Common myeloid progenitor, CD34-positive (primary cell): ENCODE measurements at regions not wholly inside any gene's neighbourhood (a gene's known extent, or its start where the extent isn't known, plus 50 kb on each side); places are given as distances from the start of the nearest gene placed in this dataset.
A peak's percentile ranks its signal among the peaks of the same experiment; 100 is the strongest.

Experiments used
- CTCF ChIA-PET: fragments of 350-600 bp; sonication (Branson Sonifier 250); formaldehyde crosslinking; loops from one replicate; lab custom pipeline; 2021; ENCODE audit warnings: antibody characterized with exemption; lab: Charles Lee
- POLR2A ChIA-PET: fragments of 350-600 bp; sonication (Branson Sonifier 250); formaldehyde crosslinking; loops from one replicate; lab custom pipeline; 2021; ENCODE audit warnings: antibody characterized with exemption; lab: Charles Lee
- DNase-seq, 3 donors: peaks; one replicate each; pipeline versions ENCODE4 v3.0.0 to v3.0.0-alpha.2; 2013
- H3K27ac ChIP-seq, 2 experiments: 1 replicate in 1 of 2; 2 replicates in 1 of 2; pipeline ENCODE4 v1.7.0; 2013; ENCODE audit warnings: inconsistent platforms in 2 of 2, low read length in 2 of 2, mild to moderate bottlenecking in 2 of 2, low read depth in 1 of 2, moderate library complexity in 1 of 2; ENCODE audit not compliant: severe bottlenecking in 2 of 2, insufficient read depth in 1 of 2, poor library complexity in 1 of 2
- H3K27me3 ChIP-seq, 5 experiments: replicated peaks in 2 of 5; 1 replicate in 3 of 5; 2 replicates in 2 of 5; pipeline versions ENCODE4 v1.6.1 to v1.7.0; 2013; ENCODE audit warnings: low read length in 4 of 5, mild to moderate bottlenecking in 2 of 5, moderate library complexity in 2 of 5, inconsistent platforms in 1 of 5; ENCODE audit not compliant: insufficient read depth in 5 of 5, control insufficient read depth in 4 of 5
- H3K36me3 ChIP-seq, 4 experiments: 1 replicate in 2 of 4; 2 replicates in 2 of 4; pipeline versions ENCODE4 v1.6.1 to v1.7.0; 2013; ENCODE audit warnings: low read length in 3 of 4, control low read depth in 1 of 4, mild to moderate bottlenecking in 1 of 4; ENCODE audit not compliant: control insufficient read depth in 4 of 4, insufficient read depth in 4 of 4
- H3K4me1 ChIP-seq, 4 experiments: 1 replicate in 3 of 4; 2 replicates in 1 of 4; pipeline versions ENCODE4 v1.6.1 to v1.7.1; 2013; ENCODE audit warnings: low read length in 3 of 4, mild to moderate bottlenecking in 3 of 4, control low read depth in 1 of 4, inconsistent platforms in 1 of 4, moderate library complexity in 1 of 4; ENCODE audit not compliant: control insufficient read depth in 4 of 4, insufficient read depth in 4 of 4; ENCODE audit errors: control extremely low read depth in 1 of 4
- H3K4me3 ChIP-seq, 7 experiments: 1 replicate in 4 of 7; 2 replicates in 3 of 7; pipeline versions ENCODE4 v1.5.1 to v1.7.0; 2013; ENCODE audit warnings: mild to moderate bottlenecking in 7 of 7, low read length in 6 of 7, moderate library complexity in 6 of 7, inconsistent platforms in 2 of 7, low read depth in 2 of 7, control low read depth in 1 of 7; ENCODE audit not compliant: insufficient read depth in 4 of 7, control insufficient read depth in 1 of 7; ENCODE audit errors: extremely low read depth in 1 of 7
- H3K9me3 ChIP-seq, 5 experiments: 1 replicate in 4 of 5; 2 replicates in 1 of 5; pipeline versions ENCODE4 v1.6.1 to v1.7.1; 2013; ENCODE audit warnings: low read length in 4 of 5, mild to moderate bottlenecking in 2 of 5, inconsistent platforms in 1 of 5, low read depth in 1 of 5, moderate library complexity in 1 of 5; ENCODE audit not compliant: control insufficient read depth in 4 of 5, insufficient read depth in 2 of 5; ENCODE audit errors: control extremely low read depth in 1 of 5
- WGBS: methylation state at CpG from one replicate; pipeline ENCODE4 v1.1.5; 2013; ENCODE audit not compliant: insufficient coverage; 5-methylcytosine and 5-hydroxymethylcytosine counted together

DNA sequence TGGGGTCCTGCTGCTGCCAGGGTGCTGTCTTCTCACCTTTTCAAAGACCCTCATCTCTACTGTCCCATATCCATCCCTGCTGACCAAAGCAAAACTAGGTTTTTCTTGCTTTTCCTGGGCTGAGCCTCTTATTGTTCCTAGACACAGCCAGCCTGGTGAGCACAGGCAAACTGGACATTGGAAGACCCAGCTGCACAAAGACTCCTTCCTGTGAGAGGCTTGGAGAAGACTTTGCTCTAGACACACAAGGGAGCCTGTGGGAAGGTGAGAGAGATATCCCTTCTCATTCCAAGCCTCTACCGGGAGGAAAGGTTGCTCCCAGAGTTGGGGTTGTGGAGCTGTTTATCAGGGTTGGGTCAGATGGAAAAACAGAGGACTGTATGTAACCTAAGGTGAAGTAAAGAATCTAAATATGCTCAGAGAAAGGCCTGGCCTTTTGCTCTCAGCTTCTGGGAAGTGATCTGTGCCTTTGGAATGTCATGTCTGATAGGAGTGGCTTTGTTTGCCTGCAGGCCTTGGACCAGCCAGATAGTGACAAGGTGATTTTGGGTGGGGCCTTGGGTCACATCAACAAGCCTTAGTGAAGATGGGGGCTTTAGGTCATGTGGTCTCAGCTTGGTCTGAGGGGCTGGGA, 87.6 kb upstream of the RUNX1 start:
- Histone ChIP-seq H3K36me3 (no peaks in the 10 kb centered on the region), H3K4me1 (peaks cover 3 to 26% (median 11%) of the 10 kb centered on the region in 4 experiments), H3K4me3 (no peak overlapping the region), H3K27me3 (no peaks in the 10 kb centered on the region), H3K9me3 (no peaks in the 10 kb centered on the region), H3K27ac (no peak overlapping the region)
- POLR2A ChIA-PET, result no interaction called here
- DNase-seq, result no peak
- CTCF ChIA-PET, result no interaction called here
- 100% methylated on average over 1 of the region's 1 CpG for WGBS

DNA sequence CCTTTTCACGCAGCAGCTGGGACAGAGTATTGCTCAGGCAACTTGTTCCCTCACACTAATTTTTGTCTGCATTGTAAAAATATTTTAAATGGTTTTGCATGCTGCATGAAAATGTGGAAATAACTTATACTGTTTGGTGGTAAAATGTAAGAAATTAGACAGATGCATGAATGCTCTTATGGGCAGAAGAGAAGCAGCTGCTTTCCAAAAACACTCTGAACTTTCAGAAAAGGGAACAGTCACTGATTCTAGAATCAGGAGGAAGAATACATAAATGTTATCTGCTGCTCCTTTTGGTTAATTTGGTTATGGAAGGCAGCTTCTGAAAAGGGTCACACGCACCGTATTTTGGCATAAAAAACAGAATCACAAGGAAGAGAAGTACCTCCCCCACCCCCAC, 87.0 kb upstream of the RUNX1 start:
- Histone ChIP-seq H3K27me3 (no peaks in the 10 kb centered on the region), H3K27ac (no peak overlapping the region), H3K9me3 (no peaks in the 10 kb centered on the region), H3K4me1 (peaks cover 3 to 26% (median 11%) of the 10 kb centered on the region in 4 experiments), H3K36me3 (no peaks in the 10 kb centered on the region), H3K4me3 (no peak overlapping the region)
- 50% methylated on average over 2 of the region's 3 CpGs for WGBS
- POLR2A ChIA-PET, result no interaction called here
- DNase-seq, result peak in 2 of 3 donors; percentile 3 to 19
- CTCF ChIA-PET, result no interaction called here

- peaks cover 3 to 26% (median 11%) of the 10 kb centered on the region in 4 experiments for H3K4me1 ChIP-seq
- H3K9me3 ChIP-seq, result peaks cover 0 to 2% (median 0%) of the 10 kb centered on the region in 5 experiments
- H3K27me3 ChIP-seq, result no peaks in the 10 kb centered on the region
- no peak overlapping the region for H3K4me3 ChIP-seq
- DNase-seq, result no peak
- ChIA-PET POLR2A (no interaction called here), CTCF (no interaction called here)
- no peak overlapping the region for H3K27ac ChIP-seq
- H3K36me3 ChIP-seq, result no peaks in the 10 kb centered on the region
- WGBS, result 97% methylated on average over 7 of the region's 7 CpGs
Observed at GRCh38 chr21:35135481-35135880, 86.4 kb upstream of the RUNX1 start.

DNA sequence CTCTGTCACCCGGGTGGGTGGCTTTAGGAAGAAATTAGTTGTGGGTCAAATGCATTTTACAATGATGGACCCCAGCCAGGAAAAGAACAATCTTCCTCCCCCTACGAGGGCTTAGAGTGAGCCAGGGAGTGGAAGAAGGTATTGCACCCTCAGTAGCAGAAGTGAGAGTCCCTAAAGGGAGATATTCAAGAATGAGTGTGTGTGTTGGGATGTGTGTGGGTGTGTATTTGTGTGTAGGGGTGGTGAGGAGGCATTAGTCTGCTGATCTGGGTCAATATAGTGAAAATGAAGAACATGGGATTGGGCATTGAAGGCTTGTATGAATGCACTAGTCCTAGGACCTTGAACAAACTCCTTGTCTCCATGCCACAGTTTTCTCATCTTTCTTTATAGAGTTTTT, 85.2 kb upstream of the RUNX1 start:
- POLR2A ChIA-PET, result no interaction called here
- no peak overlapping the region for H3K4me3 ChIP-seq
- CTCF ChIA-PET, result no interaction called here

DNA sequence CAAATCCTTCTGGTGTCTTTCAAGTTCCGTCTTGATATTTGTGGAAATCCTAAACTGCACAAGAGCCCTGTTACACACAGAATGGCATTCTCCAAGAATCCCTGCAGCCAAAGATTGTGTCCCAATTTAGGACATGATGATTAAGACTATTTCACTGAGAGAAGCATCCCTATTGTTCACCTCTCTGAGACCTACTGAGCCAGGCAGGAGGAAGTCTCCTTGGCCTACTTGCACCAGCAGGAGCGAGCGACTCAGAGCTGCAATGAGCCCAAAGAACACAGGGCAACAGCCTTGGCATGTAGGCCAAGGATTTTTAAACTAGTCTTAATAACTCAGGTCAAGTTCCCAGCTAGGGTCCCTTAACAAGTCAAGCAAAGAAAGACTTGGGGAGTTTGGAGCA, 79.4 kb upstream of the RUNX1 start:
- ChIA-PET CTCF (no interaction called here), POLR2A (no interaction called here)
- WGBS, result 97% methylated on average over 3 of the region's 3 CpGs
- Histone ChIP-seq H3K4me1 (no peaks in the 10 kb centered on the region), H3K9me3 (peaks cover 0 to 8% (median 7%) of the 10 kb centered on the region in 5 experiments), H3K27me3 (no peaks in the 10 kb centered on the region), H3K27ac (no peak overlapping the region), H3K4me3 (no peak overlapping the region), H3K36me3 (no peaks in the 10 kb centered on the region)
- DNase-seq, result no peak

More for the DNA sequence above, 85.2 kb upstream of the RUNX1 start:
- WGBS, result 100% methylated on average over 1 of the region's 2 CpGs
- Histone ChIP-seq H3K9me3 (peaks cover 0 to 8% (median 0%) of the 10 kb centered on the region in 5 experiments), H3K4me1 (peaks cover 3 to 25% (median 11%) of the 10 kb centered on the region in 4 experiments), H3K27me3 (no peaks in the 10 kb centered on the region), H3K27ac (no peak overlapping the region), H3K36me3 (no peaks in the 10 kb centered on the region)
- DNase-seq, result no peak

DNA sequence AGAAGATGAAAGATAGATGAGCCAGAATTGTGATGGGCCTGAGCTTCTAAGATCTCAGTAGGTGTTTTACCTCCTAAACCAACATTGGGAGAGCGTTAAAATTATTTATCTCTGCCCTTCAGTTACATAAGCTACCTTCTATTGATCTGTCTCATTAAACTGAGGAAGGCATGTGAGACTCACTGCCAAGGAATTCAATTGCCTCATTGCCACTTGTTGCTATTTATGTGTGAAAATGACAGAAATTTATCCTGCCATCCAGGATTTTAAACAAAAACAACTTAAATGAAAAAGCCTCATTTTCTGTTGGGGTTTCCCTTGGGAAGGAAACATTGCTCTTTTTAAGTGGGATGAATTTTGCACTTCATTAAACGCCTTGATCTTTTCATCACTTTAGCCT, 78.7 kb upstream of the RUNX1 start:
- no CpG with 5 or more reads among the region's 2 CpGs for WGBS
- no peaks in the 10 kb centered on the region for H3K27me3 ChIP-seq
- peaks cover 0 to 8% (median 7%) of the 10 kb centered on the region in 5 experiments for H3K9me3 ChIP-seq
- no peaks in the 10 kb centered on the region for H3K4me1 ChIP-seq
- no peak overlapping the region for H3K4me3 ChIP-seq
- no peak for DNase-seq
- H3K27ac ChIP-seq, result no peak overlapping the region
- no peaks in the 10 kb centered on the region for H3K36me3 ChIP-seq
- ChIA-PET POLR2A (no interaction called here), CTCF (no interaction called here)

DNA sequence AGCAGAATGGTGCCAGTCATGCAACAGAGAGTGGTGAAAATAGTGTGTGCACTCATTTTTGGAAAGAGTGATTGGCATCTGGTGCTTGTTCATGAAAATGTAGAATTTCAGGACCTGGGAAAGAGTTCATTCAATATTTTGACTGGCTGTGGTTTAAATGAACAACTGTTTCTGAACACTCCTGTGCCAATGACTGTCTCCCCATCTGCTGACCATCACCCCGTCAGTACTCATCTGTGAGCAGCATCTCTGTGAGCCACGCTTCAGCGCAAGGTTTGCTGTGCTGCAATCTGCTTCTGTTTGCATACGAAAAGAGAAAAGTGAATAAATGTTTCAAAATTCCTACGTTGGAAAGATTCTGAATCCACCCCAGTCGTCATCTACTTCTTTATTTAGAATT, 77.9 kb upstream of the RUNX1 start:
- WGBS, result 94% methylated on average over 4 of the region's 6 CpGs
- H3K9me3 ChIP-seq, result peaks cover 0 to 8% (median 7%) of the 10 kb centered on the region in 5 experiments
- H3K4me1 ChIP-seq, result no peaks in the 10 kb centered on the region
- no peaks in the 10 kb centered on the region for H3K36me3 ChIP-seq
- DNase-seq, result no peak
- no peaks in the 10 kb centered on the region for H3K27me3 ChIP-seq
- POLR2A ChIA-PET, result no interaction called here
- no peak overlapping the region for H3K4me3 ChIP-seq
- H3K27ac ChIP-seq, result no peak overlapping the region
- CTCF ChIA-PET, result no interaction called here
